Endothelial cell (in vitro differentiated cells): ENCODE measurements at regions not wholly inside any gene's neighbourhood (a gene's known extent, or its start where the extent isn't known, plus 50 kb on each side); places are given as distances from the start of the nearest gene placed in this dataset.

ENCODE experiments used
- DNase-seq: peaks from one replicate; pipeline ENCODE4 v3.0.0; 2021; ENCODE audit warnings: low spot score
- H3K27ac Mint-ChIP-seq: one replicate; pipeline ENCODE4 v1.8.0; 2021; ENCODE audit warnings: mixed read lengths, inconsistent platforms; ENCODE audit not compliant: unreplicated experiment
- H3K27me3 Mint-ChIP-seq: one replicate; pipeline ENCODE4 v1.8.0; 2021; ENCODE audit warnings: mild to moderate bottlenecking, moderate library complexity, mixed read lengths, inconsistent platforms; ENCODE audit not compliant: unreplicated experiment
- H3K36me3 Mint-ChIP-seq: one replicate; pipeline ENCODE4 v1.8.0; 2021; ENCODE audit warnings: mild to moderate bottlenecking, low read depth, mixed read lengths, inconsistent platforms; ENCODE audit not compliant: unreplicated experiment
- H3K4me1 Mint-ChIP-seq: one replicate; pipeline ENCODE4 v1.8.0; 2021; ENCODE audit warnings: mild to moderate bottlenecking, mixed read lengths, inconsistent platforms; ENCODE audit not compliant: unreplicated experiment
- H3K4me3 Mint-ChIP-seq: one replicate; pipeline ENCODE4 v1.8.0; 2021; ENCODE audit warnings: mild to moderate bottlenecking, mixed read lengths, inconsistent platforms; ENCODE audit not compliant: unreplicated experiment
- H3K9me3 Mint-ChIP-seq: one replicate; pipeline ENCODE4 v1.8.0; 2021; ENCODE audit warnings: mixed read lengths, inconsistent platforms; ENCODE audit not compliant: unreplicated experiment
- CTCF ChIP-seq: fragments of 200-600 bp; sonication (generic); IDR thresholded peaks from one replicate; pipeline ENCODE4 v1.5.0; 2021; ENCODE audit warnings: antibody characterized with exemption; ENCODE audit not compliant: unreplicated experiment

GRCh38 chr14:96739200-96739910 is 57.8 kb upstream of the VRK1 start:
- Mint-ChIP-seq H3K27me3 (no peaks in the 10 kb centered on the region), H3K9me3 (no peaks in the 10 kb centered on the region), H3K36me3 (no peaks in the 10 kb centered on the region), H3K4me1 (no peaks in the 10 kb centered on the region), H3K4me3 (no peak overlapping the region), H3K27ac (no peak overlapping the region)
- TF ChIP-seq CTCF = no peak
- DNase-seq = no peak

GRCh38 chr14:96741151-96741977 is 55.8 kb upstream of the VRK1 start:
- Mint-ChIP-seq H3K4me3 (peak overlapping the region; percentile 80), H3K27ac (no peak overlapping the region), H3K4me1 (no peaks in the 10 kb centered on the region), H3K36me3 (no peaks in the 10 kb centered on the region), H3K27me3 (no peaks in the 10 kb centered on the region), H3K9me3 (no peaks in the 10 kb centered on the region)
- TF ChIP-seq CTCF = peak; percentile 99
- DNase-seq = peak; percentile 86

GRCh38 chr14:96744262-96744661 is 52.9 kb upstream of the VRK1 start:
- no peak for TF ChIP-seq CTCF
- H3K4me1 Mint-ChIP-seq = no peaks in the 10 kb centered on the region
- no peak overlapping the region for H3K27ac Mint-ChIP-seq
- no peaks in the 10 kb centered on the region for H3K9me3 Mint-ChIP-seq
- H3K4me3 Mint-ChIP-seq = no peak overlapping the region
- no peak for DNase-seq
- H3K36me3 Mint-ChIP-seq = no peaks in the 10 kb centered on the region
- H3K27me3 Mint-ChIP-seq = peaks cover 4% of the 10 kb centered on the region

- Mint-ChIP-seq H3K36me3 (no peaks in the 10 kb centered on the region), H3K27ac (no peak overlapping the region), H3K9me3 (no peaks in the 10 kb centered on the region), H3K4me3 (no peak overlapping the region), H3K4me1 (no peaks in the 10 kb centered on the region), H3K27me3 (peaks cover 4% of the 10 kb centered on the region)
- TF ChIP-seq CTCF = no peak
- no peak for DNase-seq
Measured at GRCh38 chr14:96745500-96746051, 51.6 kb upstream of the VRK1 start.

- no peaks in the 10 kb centered on the region for H3K9me3 Mint-ChIP-seq
- peaks cover 4% of the 10 kb centered on the region for H3K27me3 Mint-ChIP-seq
- H3K4me3 Mint-ChIP-seq = no peak overlapping the region
- no peaks in the 10 kb centered on the region for H3K36me3 Mint-ChIP-seq
- no peak for DNase-seq
- no peak for TF ChIP-seq CTCF
- no peak overlapping the region for H3K27ac Mint-ChIP-seq
- H3K4me1 Mint-ChIP-seq = no peaks in the 10 kb centered on the region
Measured at GRCh38 chr14:96746101-96746500, 51.1 kb upstream of the VRK1 start.
